Trophoblast cell (in vitro differentiated cells and primary cell): ENCODE measurements at regions not wholly inside any gene's neighbourhood (a gene's known extent, or its start where the extent isn't known, plus 50 kb on each side); places are given as distances from the start of the nearest gene placed in this dataset.

ENCODE experiments used
- DNase-seq, 2 donors: peaks; one replicate each; pipeline ENCODE4 v3.0.0-alpha.2; 2016
- H2AFZ ChIP-seq: 2 replicates; pipeline ENCODE4 v1.6.1; 2013; ENCODE audit warnings: low read length, moderate library complexity, mild to moderate bottlenecking; ENCODE audit not compliant: insufficient read depth, poor library complexity
- H2AK5ac ChIP-seq: 2 replicates; pipeline ENCODE4 v1.6.1; 2013; ENCODE audit warnings: mild to moderate bottlenecking, low read length
- H2BK120ac ChIP-seq: 2 replicates; pipeline ENCODE4 v1.6.1; 2013; ENCODE audit warnings: low read length, mild to moderate bottlenecking, moderate library complexity; ENCODE audit not compliant: insufficient read depth, poor library complexity
- H2BK12ac ChIP-seq: 2 replicates; pipeline ENCODE4 v1.6.1; 2013; ENCODE audit warnings: mild to moderate bottlenecking, low read length, moderate library complexity
- H2BK5ac ChIP-seq: 2 replicates; pipeline ENCODE4 v1.6.1; 2013; ENCODE audit warnings: low read length, low read depth, moderate library complexity, mild to moderate bottlenecking; ENCODE audit not compliant: poor library complexity
- H3K14ac ChIP-seq: 2 replicates; pipeline ENCODE4 v1.6.1; 2013; ENCODE audit warnings: mild to moderate bottlenecking, low read length
- H3K18ac ChIP-seq: 2 replicates; pipeline ENCODE4 v1.6.1; 2013; ENCODE audit warnings: mild to moderate bottlenecking, low read length
- H3K23ac ChIP-seq: 2 replicates; pipeline ENCODE4 v1.6.1; 2013; ENCODE audit warnings: low read length
- H3K27ac ChIP-seq: 2 replicates; pipeline ENCODE4 v1.5.1; 2013; ENCODE audit warnings: low read depth, mild to moderate bottlenecking, inconsistent platforms, low read length, moderate library complexity
- H3K27me3 ChIP-seq: 2 replicates; pipeline ENCODE4 v1.6.1; 2013; ENCODE audit warnings: inconsistent platforms, mild to moderate bottlenecking, low read length, moderate library complexity; ENCODE audit not compliant: insufficient read depth
- H3K36me3 ChIP-seq, 2 experiments: 1 replicate in 1 of 2; 2 replicates in 1 of 2; pipeline ENCODE4 v1.6.1; 2013; ENCODE audit warnings: low read length in 2 of 2, mild to moderate bottlenecking in 2 of 2, moderate library complexity in 1 of 2; ENCODE audit not compliant: insufficient read depth in 2 of 2, control insufficient read depth in 1 of 2
- H3K4ac ChIP-seq: 2 replicates; pipeline ENCODE4 v1.6.1; 2013; ENCODE audit warnings: low read depth, mild to moderate bottlenecking, low read length, moderate library complexity
- H3K4me1 ChIP-seq, 2 experiments: 1 replicate in 1 of 2; 2 replicates in 1 of 2; pipeline ENCODE4 v1.6.1; 2013; ENCODE audit warnings: low read length in 2 of 2, mild to moderate bottlenecking in 2 of 2, moderate library complexity in 1 of 2; ENCODE audit not compliant: insufficient read depth in 2 of 2, control insufficient read depth in 1 of 2
- H3K4me2 ChIP-seq: 2 replicates; pipeline ENCODE4 v1.6.1; 2013; ENCODE audit warnings: inconsistent platforms, mild to moderate bottlenecking, low read length, moderate library complexity
- H3K4me3 ChIP-seq: 2 replicates; pipeline ENCODE4 v1.5.1; 2013; ENCODE audit warnings: mild to moderate bottlenecking, low read depth, low read length, inconsistent platforms
- H3K79me1 ChIP-seq: one replicate; pipeline ENCODE4 v1.6.1; 2013; ENCODE audit warnings: low read length
- H3K79me2 ChIP-seq: 2 replicates; pipeline ENCODE4 v1.6.1; 2013; ENCODE audit warnings: low read length, mild to moderate bottlenecking; ENCODE audit not compliant: control insufficient read depth, insufficient read depth, poor library complexity
- H3K9ac ChIP-seq: 2 replicates; pipeline ENCODE4 v1.6.1; 2013; ENCODE audit warnings: mild to moderate bottlenecking, low read length
- H3K9me3 ChIP-seq: 2 replicates; pipeline ENCODE4 v1.6.1; 2013; ENCODE audit warnings: low read depth, mild to moderate bottlenecking, control low read depth, inconsistent platforms, low read length; ENCODE audit not compliant: insufficient read depth
- H4K12ac ChIP-seq: 2 replicates; pipeline ENCODE4 v1.6.1; 2013; ENCODE audit warnings: low read depth, mild to moderate bottlenecking, low read length, moderate library complexity
- H4K8ac ChIP-seq: 2 replicates; pipeline ENCODE4 v1.6.1; 2013; ENCODE audit warnings: low read depth, mild to moderate bottlenecking, low read length, moderate library complexity
- H4K91ac ChIP-seq: one replicate; pipeline ENCODE4 v1.6.1; 2013; ENCODE audit warnings: low read depth, mild to moderate bottlenecking, low read length, moderate library complexity
- WGBS: extraction: QIAGEN DNeasy Blood & Tissue Kit; methylation state at CpG from one replicate; pipeline ENCODE4 v1.1.7; 2013; ENCODE audit warnings: missing lambda C conversion rate; ENCODE audit not compliant: insufficient read length, insufficient coverage; ENCODE audit errors: extremely low coverage; 5-methylcytosine and 5-hydroxymethylcytosine counted together

- Histone ChIP-seq H2BK5ac (no peak overlapping the region), H3K18ac (no peak overlapping the region), H3K23ac (no peak overlapping the region), H3K14ac (no peak overlapping the region), H3K79me1 (peaks cover 7% of the 10 kb centered on the region), H3K27ac (no peak overlapping the region), H4K91ac (no peak overlapping the region), H3K9ac (no peak overlapping the region), H2BK12ac (no peak overlapping the region), H3K79me2 (no peaks in the 10 kb centered on the region), H3K4me2 (no peak overlapping the region), H2BK120ac (no peak overlapping the region), H3K4ac (no peak overlapping the region), H2AFZ (no peak overlapping the region), H3K9me3 (peaks cover 1% of the 10 kb centered on the region), H3K4me1 (peaks cover 18 to 20% of the 10 kb centered on the region in 2 experiments), H3K27me3 (no peaks in the 10 kb centered on the region), H3K36me3 (no peaks in the 10 kb centered on the region), H4K12ac (no peak overlapping the region), H2AK5ac (no peak overlapping the region), H4K8ac (no peak overlapping the region), H3K4me3 (no peak overlapping the region)
- peak; percentile 39 to 78 for DNase-seq
Observed at GRCh38 chr2:74739129-74739528, 85.1 kb downstream of the SEMA4F start.

DNA sequence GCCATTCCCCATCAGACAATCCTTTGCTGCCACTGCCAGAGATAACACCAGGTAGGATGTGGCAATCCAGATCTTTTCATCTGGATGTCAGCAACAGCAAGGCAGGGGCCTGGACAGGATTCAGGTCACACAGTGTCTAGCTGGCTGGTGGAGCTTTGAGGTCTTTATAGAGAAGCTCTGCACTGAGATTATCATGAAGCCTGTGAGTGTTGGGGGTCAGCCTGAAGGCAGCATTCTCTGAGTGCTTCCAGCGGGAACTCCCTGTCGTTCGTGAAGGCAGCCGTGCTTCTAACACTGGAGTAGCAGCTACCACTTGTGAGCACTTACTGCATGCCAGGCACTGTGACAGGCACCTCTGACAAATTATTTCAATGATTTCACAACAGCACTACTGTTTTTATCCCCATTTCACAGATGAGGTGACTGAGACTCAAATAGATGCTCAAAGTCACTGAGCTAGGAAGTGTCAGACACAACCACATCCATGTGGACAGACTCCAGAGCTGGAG, 85.7 kb downstream of the SEMA4F start:
- no peaks in the 10 kb centered on the region for H3K36me3 ChIP-seq
- peak overlapping the region; percentile 14 for H4K8ac ChIP-seq
- no peaks in the 10 kb centered on the region for H3K27me3 ChIP-seq
- H3K4me2 ChIP-seq, result no peak overlapping the region
- H2BK120ac ChIP-seq, result no peak overlapping the region
- H3K9ac ChIP-seq, result no peak overlapping the region
- no peaks in the 10 kb centered on the region for H3K79me2 ChIP-seq
- H3K79me1 ChIP-seq, result peaks cover 7% of the 10 kb centered on the region
- peak overlapping the region; percentile 48 for H3K27ac ChIP-seq
- H3K4me3 ChIP-seq, result no peak overlapping the region
- no peak overlapping the region for H2BK12ac ChIP-seq
- peaks cover 1% of the 10 kb centered on the region for H3K9me3 ChIP-seq
- no peak overlapping the region for H4K12ac ChIP-seq
- H4K91ac ChIP-seq, result no peak overlapping the region
- no peak overlapping the region for H3K23ac ChIP-seq
- peak; percentile 80 for DNase-seq
- H3K4me1 ChIP-seq, result peaks cover 18 to 20% of the 10 kb centered on the region in 2 experiments
- H3K14ac ChIP-seq, result no peak overlapping the region
- no peak overlapping the region for H2AK5ac ChIP-seq
- no peak overlapping the region for H2BK5ac ChIP-seq
- no peak overlapping the region for H3K4ac ChIP-seq
- no CpG with 5 or more reads among the region's 4 CpGs for WGBS
- no peak overlapping the region for H2AFZ ChIP-seq
- no peak overlapping the region for H3K18ac ChIP-seq

- Histone ChIP-seq H2AFZ (no peak overlapping the region), H2AK5ac (no peak overlapping the region), H3K27me3 (no peaks in the 10 kb centered on the region), H4K8ac (no peak overlapping the region), H3K79me2 (no peaks in the 10 kb centered on the region), H3K23ac (no peak overlapping the region), H3K4me1 (peaks cover 18 to 21% of the 10 kb centered on the region in 2 experiments), H4K91ac (peak overlapping the region; percentile 25), H3K4me3 (no peak overlapping the region), H3K27ac (peak overlapping the region; percentile 48), H3K18ac (peak overlapping the region; percentile 16), H2BK120ac (no peak overlapping the region), H2BK12ac (peak overlapping the region; percentile 6), H3K36me3 (no peaks in the 10 kb centered on the region), H3K9ac (no peak overlapping the region), H2BK5ac (no peak overlapping the region), H3K4me2 (peak overlapping the region; percentile 43), H4K12ac (no peak overlapping the region), H3K14ac (no peak overlapping the region), H3K79me1 (peaks cover 7% of the 10 kb centered on the region), H3K4ac (no peak overlapping the region), H3K9me3 (peaks cover 1% of the 10 kb centered on the region)
- DNase-seq, result no peak
- WGBS, result no CpG with 5 or more reads among the region's 3 CpGs
Observed at GRCh38 chr2:74740395-74740740, 86.3 kb downstream of the SEMA4F start.

- Histone ChIP-seq H3K36me3 (no peaks in the 10 kb centered on the region), H3K4me2 (peak overlapping the region; percentile 43), H2BK12ac (peak overlapping the region; percentile 85), H4K8ac (peak overlapping the region; percentile 58), H4K91ac (peak overlapping the region; percentile 33), H3K79me1 (peaks cover 7% of the 10 kb centered on the region), H3K4me1 (peaks cover 20 to 26% of the 10 kb centered on the region in 2 experiments), H3K4ac (no peak overlapping the region), H2AK5ac (peak overlapping the region; percentile 18), H3K79me2 (peaks cover 2% of the 10 kb centered on the region), H4K12ac (no peak overlapping the region), H3K14ac (peak overlapping the region; percentile 22), H3K27me3 (no peaks in the 10 kb centered on the region), H3K9ac (no peak overlapping the region), H2AFZ (peak overlapping the region; percentile 4), H3K4me3 (no peak overlapping the region), H3K9me3 (peaks cover 1% of the 10 kb centered on the region), H2BK5ac (peak overlapping the region; percentile 1), H3K18ac (peak overlapping the region; percentile 86), H3K27ac (peak overlapping the region; percentile 48), H3K23ac (no peak overlapping the region), H2BK120ac (peak overlapping the region; percentile 35)
- no CpG with 5 or more reads among the region's 13 CpGs for WGBS
- peak; percentile 98 to 99 for DNase-seq
Observed at GRCh38 chr2:74740741-74741431, 86.8 kb downstream of the SEMA4F start.
